NCI-H1092 treated with DMSO at 0.1 percent for 48 hours (cell line): ENCODE measurements at regions not wholly inside any gene's neighbourhood (a gene's known extent, or its start where the extent isn't known, plus 50 kb on each side); places are given as distances from the start of the nearest gene placed in this dataset.

Experiments
- DNase-seq: peaks from one replicate; lab custom pipeline; 2025; lab: John Stamatoyannopoulos, UW

DNA sequence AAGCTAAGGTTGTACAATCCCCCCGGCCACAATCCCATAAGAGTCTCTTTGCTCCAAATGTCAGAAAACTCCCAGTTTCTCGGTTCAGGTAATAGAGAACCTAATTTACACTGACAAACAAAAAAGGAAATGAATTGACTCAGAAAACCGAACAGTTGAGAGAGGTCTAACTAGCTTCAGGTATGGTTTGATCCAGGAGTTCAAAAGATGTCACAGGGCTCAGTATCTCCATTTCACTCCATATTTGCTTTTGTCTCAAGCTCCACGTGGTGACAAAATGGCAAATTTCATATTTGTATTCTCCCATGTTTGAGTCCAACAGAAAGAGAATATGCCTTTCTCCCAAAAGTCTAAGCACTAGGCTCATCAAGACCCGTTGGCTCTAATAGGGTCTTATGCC, 117.4 kb downstream of the AXIN2 start:
- DNase-seq: no peak

DNA sequence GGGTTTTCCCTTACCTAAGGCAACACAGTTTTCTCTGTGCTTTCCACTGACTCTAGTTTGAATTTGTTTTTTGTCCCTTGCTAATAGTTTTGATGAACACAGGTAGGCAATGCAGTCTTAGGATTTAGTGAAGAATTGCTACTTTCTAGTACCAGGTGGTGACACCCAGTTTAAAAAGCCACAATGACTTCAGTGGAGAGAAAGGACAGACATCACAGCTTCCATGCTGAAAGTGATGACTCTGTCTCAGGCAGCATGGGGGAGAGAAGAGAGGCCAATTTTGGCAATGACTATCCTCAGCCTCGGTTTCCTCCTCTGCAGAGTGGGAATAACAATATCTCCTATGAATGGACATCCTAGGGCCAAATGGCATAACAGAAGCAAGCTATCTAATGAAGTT, 118.8 kb downstream of the AXIN2 start:
- DNase-seq: no peak

DNA sequence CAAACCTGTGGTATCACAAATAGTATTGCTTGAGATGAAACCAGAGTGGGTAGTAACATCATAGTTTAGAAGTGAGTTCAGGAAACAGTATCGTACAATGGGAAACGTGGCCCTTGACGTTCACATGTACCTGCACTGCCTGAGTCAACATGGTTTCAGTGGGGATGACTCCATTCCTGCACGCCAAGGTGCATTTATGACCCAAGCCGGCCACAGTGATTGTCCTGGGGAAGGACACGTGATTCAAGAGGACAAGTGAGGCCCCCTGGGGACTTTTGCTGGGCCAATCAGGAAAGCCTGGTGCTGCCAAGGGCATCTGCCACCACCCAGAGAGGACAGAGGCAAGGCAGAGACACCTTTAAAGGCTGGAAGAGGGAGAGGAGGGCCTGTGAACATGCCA, 119.2 kb downstream of the AXIN2 start:
- no peak for DNase-seq

DNA sequence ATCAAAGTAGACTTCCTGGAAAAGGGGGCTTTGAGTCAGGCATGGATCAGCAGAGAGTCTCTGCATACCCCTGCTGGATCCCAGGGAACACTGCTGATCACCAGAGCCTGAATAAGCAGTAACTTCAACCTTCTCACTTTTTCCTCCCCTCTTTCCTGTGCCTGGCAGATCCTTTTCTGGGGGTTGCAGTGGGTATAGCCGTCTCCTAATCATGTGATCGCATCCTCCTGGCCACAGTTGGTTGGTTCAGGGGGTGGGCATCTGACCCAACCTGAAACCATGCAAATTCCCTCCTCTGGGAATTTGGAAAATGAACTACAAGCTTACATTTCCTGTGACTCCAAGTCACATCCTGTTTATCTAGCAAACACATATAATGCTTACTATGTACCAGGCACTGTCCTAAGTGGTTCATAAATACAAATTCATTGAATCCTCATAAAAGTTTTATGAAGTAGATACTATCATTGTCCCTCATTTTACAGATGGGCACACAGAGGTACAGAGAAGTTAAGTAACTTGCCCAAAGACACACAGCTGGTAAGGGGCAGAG, 120.3 kb downstream of the AXIN2 start:
- DNase-seq: no peak

DNA sequence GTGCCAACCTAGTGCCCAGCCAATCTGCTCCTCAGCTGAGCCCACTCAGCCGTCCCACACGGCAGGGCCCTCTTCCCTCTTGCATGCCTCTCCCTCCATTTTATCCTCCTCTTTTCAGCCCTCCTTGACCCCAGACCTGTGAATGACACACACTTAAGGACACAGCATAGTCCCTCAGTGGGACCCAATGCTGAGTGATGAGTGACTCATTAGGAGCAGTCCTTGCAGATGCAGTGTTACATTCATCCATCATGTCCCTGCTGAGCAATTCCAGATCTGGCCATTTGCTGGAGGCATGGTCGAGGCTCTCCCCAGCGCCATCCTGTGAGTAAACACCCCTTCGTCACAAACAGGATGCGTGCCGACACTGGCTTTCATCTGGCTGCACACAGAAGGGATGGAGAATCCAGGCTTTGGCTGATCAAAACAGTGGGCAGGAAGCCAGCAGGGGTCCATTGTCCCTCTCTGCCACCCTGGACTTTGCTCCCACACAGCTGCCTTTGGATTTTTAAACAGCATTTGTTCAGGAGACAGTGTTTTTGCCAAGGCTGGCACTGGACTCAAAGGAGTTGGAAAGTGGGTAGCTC, 122.6 kb downstream of the AXIN2 start:
- DNase-seq: no peak

DNA sequence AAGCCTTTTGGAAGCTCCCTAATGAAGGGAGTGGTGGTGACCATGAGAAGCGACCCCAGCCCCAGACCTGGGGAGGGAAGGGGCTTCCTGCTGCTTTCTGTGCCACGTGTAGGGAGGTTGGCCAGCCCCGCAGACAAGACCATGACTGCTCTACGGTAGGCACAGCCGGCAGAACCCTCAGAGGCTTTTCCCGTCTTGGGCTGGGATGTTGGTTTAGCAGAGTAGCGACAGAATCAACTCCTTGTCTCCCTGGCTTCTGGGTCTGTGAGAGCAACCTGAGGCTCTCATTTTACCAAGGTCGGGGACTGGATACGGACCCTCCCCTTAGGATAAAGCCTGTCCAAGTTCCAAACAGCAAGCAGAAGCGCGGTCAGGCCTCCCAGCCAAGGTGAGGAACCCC, 123.3 kb downstream of the AXIN2 start:
- DNase-seq: no peak

DNA sequence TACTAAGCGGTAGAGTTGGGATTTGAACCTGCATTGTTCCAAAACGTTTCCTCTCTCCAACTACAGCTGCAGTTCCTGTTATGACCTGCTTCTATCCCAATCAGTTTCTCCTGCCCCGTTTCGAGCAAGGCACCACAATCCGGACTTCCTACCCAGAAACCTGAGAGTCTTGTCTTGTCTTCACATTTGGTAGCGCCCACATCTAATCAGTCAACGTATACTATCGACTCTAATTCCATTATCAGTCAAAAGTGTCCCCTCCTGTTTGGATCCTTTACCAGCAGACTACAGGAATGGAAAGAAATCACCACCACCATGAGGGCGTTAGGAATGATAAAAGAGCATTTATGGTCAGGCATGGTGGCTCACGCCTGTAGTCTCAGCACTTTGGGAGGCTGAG, 124.6 kb downstream of the AXIN2 start:
- no peak for DNase-seq

DNA sequence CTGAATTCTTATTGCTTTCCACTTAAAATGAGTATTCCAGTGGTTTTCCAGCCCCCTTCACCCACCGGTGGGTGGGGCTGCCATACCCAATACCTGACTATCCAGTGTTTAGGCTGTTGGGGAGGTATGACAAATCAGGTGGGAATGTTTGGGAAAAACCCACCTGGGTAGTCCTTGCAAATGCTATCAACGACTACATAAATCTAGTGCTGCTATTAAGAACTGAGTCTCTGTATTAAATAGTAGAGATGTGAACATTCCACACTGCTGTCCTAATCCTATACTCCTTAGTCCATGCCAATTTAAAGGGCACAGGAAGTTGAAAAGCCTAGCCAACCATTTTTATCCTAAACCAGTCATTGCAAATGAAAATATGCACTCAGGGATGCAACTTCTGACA, 126.6 kb downstream of the AXIN2 start:
- no peak for DNase-seq

DNA sequence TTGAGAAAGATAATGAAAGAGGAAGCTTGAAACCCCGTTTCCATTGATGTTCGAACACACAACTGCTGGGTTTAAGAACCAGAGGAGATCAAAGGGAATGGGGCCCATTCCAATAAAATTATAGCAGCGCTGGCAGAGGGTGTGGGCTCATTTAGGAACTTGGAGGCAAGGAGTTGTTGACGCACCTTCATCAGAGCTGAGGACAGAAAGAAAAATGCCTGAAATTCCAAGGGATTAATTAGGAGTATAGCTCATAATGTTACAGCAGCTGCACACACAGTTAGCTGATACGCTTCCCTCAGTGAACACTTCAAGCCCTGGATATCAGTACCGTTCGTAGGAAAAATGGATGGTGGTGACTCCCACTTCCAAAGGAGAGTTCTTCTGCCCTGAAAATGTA, 127.2 kb downstream of the AXIN2 start:
- no peak for DNase-seq

DNA sequence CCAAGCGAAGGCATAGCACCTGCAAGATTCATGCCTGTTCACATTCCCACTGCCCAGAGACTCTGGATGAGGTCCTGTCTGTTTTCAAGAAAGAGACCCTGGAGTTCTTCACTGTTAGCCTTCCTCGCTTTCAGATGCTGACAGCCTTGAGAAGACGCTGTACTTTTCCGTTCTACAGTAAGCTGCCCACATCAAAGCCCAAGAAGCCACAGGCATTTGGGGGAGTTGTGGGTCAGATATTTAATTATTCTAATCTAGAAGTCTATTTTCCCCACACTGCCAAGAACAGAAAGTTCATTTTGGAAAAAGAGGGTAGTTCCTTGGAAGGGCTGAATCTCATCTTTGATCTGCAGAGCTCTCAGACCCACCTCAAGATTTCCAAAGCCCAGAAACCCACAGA, 127.9 kb downstream of the AXIN2 start:
- DNase-seq: no peak

DNA sequence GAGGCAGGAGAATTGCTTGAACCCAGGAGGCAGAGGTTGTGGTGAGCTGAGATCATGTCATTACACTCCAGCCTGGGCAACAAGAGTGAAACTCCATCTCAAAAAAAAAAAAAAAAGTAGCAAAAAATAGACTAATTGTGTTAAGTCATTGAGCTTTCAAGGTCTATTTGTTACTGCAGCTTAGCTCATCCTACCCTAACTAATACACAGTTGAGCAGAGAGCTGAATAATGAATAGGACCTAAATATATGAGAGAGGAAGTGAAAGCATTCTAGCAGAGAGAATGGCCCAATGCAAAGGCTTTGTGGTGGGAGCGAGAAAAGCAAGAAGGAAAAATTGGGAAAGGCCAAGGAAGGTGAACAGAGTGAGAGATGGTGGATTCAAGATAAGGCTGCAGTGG, 128.3 kb downstream of the AXIN2 start:
- DNase-seq: no peak

DNA sequence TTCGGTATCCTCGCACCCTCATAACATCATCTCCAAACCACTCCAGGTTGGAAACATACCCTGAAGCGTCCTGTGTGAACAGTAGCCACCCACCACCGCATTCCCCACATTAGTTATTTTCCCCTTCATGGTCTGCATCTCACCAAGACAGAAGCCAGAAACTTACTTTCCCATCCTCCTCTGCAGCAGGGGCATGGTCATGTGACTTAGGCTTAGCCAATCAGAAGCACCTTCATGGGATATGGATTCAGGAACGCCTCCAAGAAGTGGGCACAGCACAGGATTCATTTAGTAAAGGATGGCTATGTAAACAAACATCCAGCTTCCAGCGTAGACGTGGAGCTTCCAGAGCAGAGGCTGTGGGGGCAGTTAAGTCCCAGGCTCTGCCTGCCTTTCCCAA, 130.3 kb downstream of the AXIN2 start:
- no peak for DNase-seq

DNA sequence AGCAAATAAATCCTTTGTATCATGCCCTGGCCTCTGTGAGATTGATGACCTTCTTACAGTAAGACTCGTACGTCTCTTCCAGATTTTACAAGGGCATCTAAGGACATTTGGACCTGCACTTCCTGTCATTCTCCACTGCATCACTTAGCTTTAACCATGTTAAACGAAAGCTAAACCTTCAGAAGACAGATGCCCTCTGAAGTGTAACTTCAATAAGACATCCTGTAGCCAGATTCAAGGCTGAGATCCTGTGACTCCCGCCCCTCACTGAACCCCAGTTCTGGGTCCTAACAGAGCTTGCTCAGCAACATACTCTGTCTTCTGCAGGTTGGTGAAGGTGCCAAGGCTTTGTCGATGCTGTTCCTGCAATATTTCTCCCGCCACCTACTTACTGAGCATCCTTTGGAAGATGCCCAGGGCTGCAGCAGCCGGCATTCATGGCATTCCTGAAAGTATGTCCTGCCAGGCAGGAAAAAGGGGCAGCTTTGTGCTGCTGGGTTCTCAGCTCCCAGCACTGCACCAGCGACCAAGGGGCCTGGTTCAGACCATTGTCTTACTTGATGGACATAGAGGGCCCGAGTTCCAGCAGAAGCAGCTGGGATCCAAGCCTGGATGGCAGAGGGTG, 131.1 kb downstream of the AXIN2 start:
- DNase-seq: no peak

DNA sequence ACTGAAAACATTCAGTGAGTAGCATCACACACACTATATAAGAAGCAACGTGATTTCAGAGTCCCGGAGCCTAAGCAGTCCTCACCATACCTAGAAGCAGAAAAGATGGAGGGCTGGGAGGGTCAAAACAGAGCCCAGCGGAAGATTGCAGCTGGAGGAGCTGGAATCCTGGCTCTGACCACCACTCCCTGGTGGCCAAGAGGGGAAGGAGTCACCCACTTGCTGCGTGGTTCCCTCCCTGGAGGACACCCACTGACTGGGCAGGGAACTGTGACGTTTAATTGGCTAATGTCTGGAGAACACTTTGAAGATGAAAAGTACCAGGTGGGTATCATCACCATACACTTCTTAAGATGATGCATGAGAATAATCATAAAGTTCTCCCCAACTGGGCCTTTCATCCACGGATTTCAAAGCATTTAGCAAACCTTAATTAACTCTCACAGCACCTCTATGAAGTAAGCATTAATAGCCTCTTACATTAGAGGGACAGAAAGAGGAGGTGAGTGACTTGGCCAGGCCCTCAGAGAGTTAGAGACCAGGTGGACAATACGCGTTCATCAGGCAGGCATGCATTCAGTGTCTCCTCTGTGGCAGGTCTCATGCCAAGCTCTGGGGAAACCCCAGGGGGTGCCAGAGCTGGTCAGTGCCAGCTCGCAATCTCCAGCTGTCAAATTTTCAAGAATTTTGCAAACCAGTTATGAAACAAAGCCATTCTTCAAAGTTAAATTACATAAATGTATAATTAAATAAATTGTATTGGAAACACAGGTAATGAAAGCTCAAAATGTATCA, 137.9 kb downstream of the AXIN2 start:
- DNase-seq: no peak

DNA sequence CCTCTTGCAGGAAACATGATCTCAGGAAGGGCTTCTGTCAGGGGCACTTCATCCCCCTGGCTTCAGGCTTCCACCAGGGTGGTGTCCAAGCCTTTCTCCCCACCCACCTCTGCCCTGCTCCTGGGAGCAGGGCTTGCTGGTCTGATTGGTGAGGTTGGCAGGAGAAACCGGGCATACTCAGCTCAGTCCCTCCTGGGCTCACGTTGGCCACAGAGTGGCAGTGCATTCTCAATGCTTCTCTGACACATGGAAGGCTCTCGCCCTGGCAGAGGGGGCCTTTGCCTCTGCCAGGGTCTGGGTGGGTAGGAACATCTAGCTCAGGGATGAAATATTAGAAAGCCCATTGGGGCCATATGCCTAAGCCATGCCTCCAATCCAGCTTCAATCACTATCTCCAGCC, 142.8 kb downstream of the AXIN2 start:
- DNase-seq: peak; percentile 1

DNA sequence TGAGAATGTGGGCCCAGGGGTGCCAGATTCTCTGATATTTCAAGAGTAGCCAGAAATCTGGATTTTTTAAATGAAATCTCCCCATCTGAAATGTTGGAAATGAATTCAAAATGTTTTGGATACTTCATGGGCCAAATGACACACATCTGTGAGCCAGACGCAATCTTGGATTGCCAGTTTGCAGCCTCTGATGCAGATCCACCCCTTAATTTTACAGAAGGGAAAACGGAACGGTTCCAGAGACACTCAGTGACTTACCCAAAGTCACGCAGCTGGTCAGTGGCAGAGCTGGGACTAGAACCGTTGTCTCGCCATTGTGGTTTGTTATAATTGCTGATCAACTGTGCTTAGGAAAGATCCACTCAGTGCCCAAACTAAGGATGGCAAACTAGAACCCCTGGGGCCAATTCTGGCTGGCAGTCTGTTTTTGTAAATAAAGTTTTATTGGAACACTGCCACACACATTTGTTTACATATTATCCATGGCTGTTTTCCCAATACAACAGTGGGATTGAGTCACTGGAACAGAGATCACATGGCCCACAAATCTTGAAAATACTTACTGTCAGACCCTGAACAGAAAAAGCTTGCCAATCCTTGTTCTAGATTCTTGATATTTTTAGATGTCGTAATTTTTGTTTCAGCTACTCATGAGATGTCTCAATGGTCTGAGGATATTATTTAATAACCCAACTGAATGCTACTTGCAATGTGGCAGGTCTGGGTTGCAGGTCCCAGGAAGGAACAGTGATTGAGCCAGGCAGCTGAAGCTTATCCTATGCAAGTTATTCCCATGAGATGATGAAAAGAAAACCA, 143.8 kb downstream of the AXIN2 start:
- DNase-seq: no peak

DNA sequence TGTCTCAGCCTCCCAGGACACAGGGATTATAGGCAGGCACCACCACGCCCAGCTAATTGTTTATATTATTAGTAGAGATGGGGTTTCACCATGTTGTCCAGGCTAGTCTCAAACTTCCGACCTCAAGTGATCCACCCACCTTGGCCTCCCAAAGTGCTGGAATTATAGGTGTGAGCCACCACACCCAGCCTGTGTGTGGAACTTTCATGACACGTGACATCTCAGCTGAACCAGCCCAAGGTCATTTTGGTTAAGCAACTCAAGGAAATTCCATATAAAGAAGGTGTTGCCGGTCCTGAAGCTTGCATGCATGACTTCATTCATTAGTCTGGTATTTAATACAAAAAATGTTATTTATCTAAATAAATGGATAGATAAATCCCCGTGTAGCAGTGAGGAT, 145.5 kb downstream of the AXIN2 start:
- DNase-seq: no peak

DNA sequence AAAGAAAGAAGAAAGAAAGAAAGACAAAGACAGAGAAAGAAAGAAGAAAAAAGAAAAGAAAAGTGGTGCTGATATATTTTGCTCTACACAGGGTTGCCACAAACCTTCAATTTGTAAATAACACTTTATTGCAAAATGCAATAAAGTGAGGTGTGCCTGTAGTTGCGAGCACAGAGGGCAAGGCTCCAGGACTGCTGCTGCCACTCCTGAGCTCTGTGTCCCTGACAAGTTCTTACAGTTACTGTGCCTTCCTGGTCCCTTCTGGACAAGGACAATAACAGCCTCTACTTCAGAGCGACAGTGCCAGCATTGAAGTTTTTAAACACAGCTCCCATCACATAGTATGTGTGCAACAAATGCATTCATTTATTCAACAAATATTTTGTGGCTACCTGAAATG, 148.1 kb downstream of the AXIN2 start:
- no peak for DNase-seq

DNA sequence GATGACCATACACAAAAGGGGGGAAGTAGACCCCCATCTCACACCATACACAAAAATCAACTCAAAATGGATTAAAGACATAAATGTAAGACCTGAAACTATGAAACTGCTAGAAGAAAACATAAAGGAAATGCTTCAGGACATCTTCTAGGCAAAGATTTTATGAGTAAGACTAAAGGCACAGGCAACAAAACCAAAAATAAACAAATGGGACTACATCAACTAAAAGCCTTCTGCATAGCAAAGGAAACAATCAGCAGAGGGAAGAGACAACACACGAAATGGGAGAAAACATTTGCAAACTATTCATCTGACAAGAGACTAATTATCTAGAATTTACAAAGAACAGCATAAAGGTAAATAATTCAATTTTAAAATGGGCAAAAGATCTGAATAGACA, 152.1 kb downstream of the AXIN2 start:
- no peak for DNase-seq

DNA sequence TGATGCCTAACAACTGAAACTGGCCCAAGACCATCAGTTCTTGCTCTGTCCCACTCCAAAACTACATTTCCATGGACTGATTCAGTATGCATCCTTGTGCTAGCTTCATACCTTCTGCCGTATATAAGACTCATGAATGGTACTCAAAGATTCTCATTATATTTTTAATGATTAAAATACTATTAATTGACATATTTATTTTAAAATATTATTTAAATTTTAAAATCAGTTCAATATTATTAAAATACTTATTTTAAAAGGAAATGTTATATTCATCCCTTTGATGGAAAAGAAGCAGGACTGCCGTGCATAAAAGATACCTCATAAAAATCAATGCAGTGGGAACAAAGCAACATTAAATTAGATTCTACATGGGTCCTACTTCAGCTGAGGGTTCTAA, 153.4 kb downstream of the AXIN2 start:
- DNase-seq: no peak

DNA sequence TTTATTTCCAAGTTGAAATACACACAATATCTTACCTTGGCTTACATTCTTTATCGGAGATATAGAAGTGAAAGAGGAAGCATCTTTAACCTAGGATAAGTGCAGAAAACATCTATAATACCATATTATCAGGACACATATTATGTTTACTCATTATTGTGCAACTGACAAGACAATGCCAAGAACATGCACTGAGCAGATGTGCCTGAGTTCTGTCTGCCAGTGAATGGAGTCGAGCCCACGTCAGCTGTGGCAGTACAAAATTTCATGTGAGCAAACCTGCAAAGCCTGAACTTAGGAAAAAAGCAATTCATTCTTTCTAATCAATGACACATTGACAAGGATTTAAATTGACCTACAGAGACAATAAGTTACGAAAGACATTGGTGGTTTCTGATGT, 154.4 kb downstream of the AXIN2 start:
- DNase-seq: no peak

DNA sequence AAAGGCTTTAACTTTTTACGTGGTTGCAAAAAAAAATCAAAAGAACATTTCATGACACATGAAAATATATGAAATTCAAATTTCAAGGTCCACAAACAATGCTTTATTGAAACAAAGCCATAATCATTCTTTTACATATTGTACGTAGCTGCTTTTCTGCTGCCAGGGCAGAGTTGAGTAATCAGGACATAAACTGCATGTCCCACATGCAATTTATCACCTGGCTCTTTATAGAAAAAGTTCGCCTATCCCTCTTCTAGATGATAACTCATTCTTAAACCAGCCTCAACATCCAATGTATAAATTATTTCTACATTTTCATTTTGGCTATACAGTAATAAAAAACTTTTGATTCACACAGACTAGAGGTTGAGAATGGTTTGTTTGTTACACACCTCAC, 154.9 kb downstream of the AXIN2 start:
- no peak for DNase-seq

DNA sequence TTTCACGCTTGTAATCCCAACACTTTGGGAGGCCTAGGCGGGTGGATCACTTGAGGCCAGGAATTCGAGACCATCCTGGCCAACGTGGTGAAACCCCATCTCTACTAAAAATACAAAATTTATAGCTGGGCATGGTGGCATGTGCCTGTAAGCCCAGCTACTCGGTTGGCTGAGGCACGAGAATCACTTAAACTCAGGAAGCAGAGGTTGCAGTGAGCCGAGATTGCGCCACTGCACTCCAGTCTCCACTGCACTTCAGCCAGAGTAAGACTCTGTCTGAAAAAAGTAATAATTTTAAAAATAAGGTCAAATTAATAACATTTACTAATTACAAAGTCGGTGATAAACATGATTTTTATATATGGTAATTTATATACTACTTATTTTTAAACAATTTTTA, 155.9 kb downstream of the AXIN2 start:
- no peak for DNase-seq
